PC-3 (cell line): ENCODE measurements at regions not wholly inside any gene's neighbourhood (a gene's known extent, or its start where the extent isn't known, plus 50 kb on each side); places are given as distances from the start of the nearest gene placed in this dataset.

ENCODE experiments used
- ATAC-seq: fragments of 200-7000 bp; cut with Tn5 transposase; 2 replicates; pipeline ENCODE4 v1.9.1; 2020; ENCODE audit warnings: mild to moderate bottlenecking, moderate library complexity
- BruUV-seq: library from RNA; stranded (reverse); fragments of 400-500 nt; replicated peaks from 2 replicates; lab custom pipeline; 2021; lab: Mats Ljungman, UMichigan
- CTCF ChIA-PET: fragments of 300-600 bp; sonication (Branson Sonifier 250); formaldehyde crosslinking; loops from one replicate; lab custom pipeline; 2022; ENCODE audit warnings: antibody characterized with exemption; lab: Charles Lee
- POLR2A ChIA-PET: fragments of 300-600 bp; sonication (Branson Sonifier 250); formaldehyde crosslinking; loops from one replicate; lab custom pipeline; 2022; ENCODE audit warnings: antibody characterized with exemption; ENCODE audit not compliant: unreplicated experiment; lab: Charles Lee
- DNase-seq: peaks from one replicate; pipeline ENCODE4 v3.0.0-alpha.2; 2015
- H2AFZ ChIP-seq: fragments of 300-600 bp; sonication (generic); 2 replicates; pipeline ENCODE4 v1.6.0; 2016; ENCODE audit warnings: antibody characterized with exemption, low read length
- H3F3A ChIP-seq: fragments of 300-600 bp; sonication (generic); one replicate; pipeline ENCODE4 v1.6.0; 2017; ENCODE audit warnings: antibody characterized with exemption, low read length, control low read depth, mild to moderate bottlenecking; ENCODE audit not compliant: unreplicated experiment
- H3K27ac ChIP-seq: fragments of 300-600 bp; sonication (generic); 2 replicates; pipeline ENCODE4 v1.5.1; 2016; ENCODE audit warnings: mild to moderate bottlenecking, low read length
- H3K27me3 ChIP-seq: fragments of 300-600 bp; sonication (generic); 2 replicates; pipeline ENCODE4 v1.6.1; 2016; ENCODE audit warnings: low read length, mixed read lengths
- H3K36me3 ChIP-seq: fragments of 300-600 bp; sonication (generic); 2 replicates; pipeline ENCODE4 v1.6.1; 2016; ENCODE audit warnings: low read depth, mixed run types, low read length, mixed read lengths
- H3K4me1 ChIP-seq: fragments of 300-600 bp; sonication (generic); 2 replicates; pipeline ENCODE4 v1.5.1; 2016; ENCODE audit warnings: low read length; ENCODE audit not compliant: insufficient read depth
- H3K4me2 ChIP-seq: fragments of 300-600 bp; sonication (generic); 2 replicates; pipeline ENCODE4 v1.6.0; 2016; ENCODE audit warnings: low read length
- H3K4me3 ChIP-seq: fragments of 300-600 bp; sonication (generic); 2 replicates; pipeline ENCODE4 v1.5.1; 2016; ENCODE audit warnings: mild to moderate bottlenecking, low read length, mixed read lengths
- H3K79me2 ChIP-seq: fragments of 300-600 bp; sonication (generic); 2 replicates; pipeline ENCODE4 v1.6.1; 2017; ENCODE audit warnings: low read length, mixed read lengths
- H3K9ac ChIP-seq: fragments of 300-600 bp; sonication (generic); 2 replicates; pipeline ENCODE4 v1.6.0; 2016; ENCODE audit warnings: mild to moderate bottlenecking, low read length
- H3K9me2 ChIP-seq: fragments of 300-600 bp; sonication (generic); replicated peaks from 2 replicates; pipeline ENCODE4 v1.6.1; 2016; ENCODE audit warnings: mixed run types, low read length, mixed read lengths
- H3K9me3 ChIP-seq: fragments of 300-600 bp; sonication (generic); 2 replicates; pipeline ENCODE4 v1.6.1; 2016; ENCODE audit warnings: low read length, mixed read lengths
- H4K20me1 ChIP-seq: fragments of 300-600 bp; sonication (generic); 2 replicates; pipeline ENCODE4 v1.6.1; 2016; ENCODE audit warnings: low read length, mixed read lengths
- CTCF ChIP-seq: fragments of 300-600 bp; sonication (generic); conservative IDR thresholded peaks from 2 replicates; pipeline ENCODE4 v1.5.1; 2017; ENCODE audit warnings: antibody characterized with exemption, low read depth, mild to moderate bottlenecking, low read length
- EZH2 ChIP-seq: fragments of 300-600 bp; sonication (generic); IDR thresholded peaks from one replicate; pipeline ENCODE4 v1.6.1; 2017; ENCODE audit warnings: antibody characterized with exemption, mild to moderate bottlenecking, low read length; ENCODE audit not compliant: unreplicated experiment
- EZH2phosphoT487 ChIP-seq: fragments of 300-600 bp; sonication (generic); IDR thresholded peaks from 2 replicates; pipeline ENCODE4 v1.6.1; 2018; ENCODE audit warnings: mild to moderate bottlenecking, antibody characterized with exemption, low read length, borderline replicate concordance
- intact Hi-C: fragments of 100-400 bp; cut with micrococcal nuclease; formaldehyde crosslinking; loops from 2 replicates; pipeline ENCODE4 v1.9.0; 2023

GRCh38 chr3:59506191-59506590 is 456.4 kb upstream of the CFAP20DC start:
- H3F3A ChIP-seq: no peaks in the 10 kb centered on the region
- H3K9me2 ChIP-seq: no peaks in the 10 kb centered on the region
- H3K9me3 ChIP-seq: no peaks in the 10 kb centered on the region
- no peak overlapping the region for H3K9ac ChIP-seq
- H3K4me3 ChIP-seq: no peak overlapping the region
- no peaks in the 10 kb centered on the region for H3K27me3 ChIP-seq
- H3K79me2 ChIP-seq: no peaks in the 10 kb centered on the region
- H3K36me3 ChIP-seq: no peaks in the 10 kb centered on the region
- no peak overlapping the region for H3K4me2 ChIP-seq
- no peak overlapping the region for H3K27ac ChIP-seq
- CTCF ChIA-PET: no interaction called here
- no peak for TF ChIP-seq EZH2phosphoT487
- no peak for TF ChIP-seq CTCF
- TF ChIP-seq EZH2: no peak
- H4K20me1 ChIP-seq: no peaks in the 10 kb centered on the region
- H2AFZ ChIP-seq: no peak overlapping the region
- POLR2A ChIA-PET: no interaction called here
- no TSS peak for BruUV-seq
- no peak for ATAC-seq
- intact Hi-C loops: no loop called here
- no peak for DNase-seq
- H3K4me1 ChIP-seq: no peaks in the 10 kb centered on the region

- Histone ChIP-seq H3K9me3 (no peaks in the 10 kb centered on the region), H3K9ac (no peak overlapping the region), H3K27me3 (no peaks in the 10 kb centered on the region), H4K20me1 (no peaks in the 10 kb centered on the region), H3K4me3 (no peak overlapping the region), H3K4me1 (no peaks in the 10 kb centered on the region), H3K4me2 (no peak overlapping the region), H3K79me2 (no peaks in the 10 kb centered on the region), H2AFZ (no peak overlapping the region), H3F3A (no peaks in the 10 kb centered on the region), H3K9me2 (no peaks in the 10 kb centered on the region), H3K36me3 (no peaks in the 10 kb centered on the region), H3K27ac (no peak overlapping the region)
- intact Hi-C loops: no loop called here
- TF ChIP-seq EZH2phosphoT487 (no peak), EZH2 (no peak), CTCF (no peak)
- ATAC-seq: no peak
- POLR2A ChIA-PET: no interaction called here
- CTCF ChIA-PET: no interaction called here
- DNase-seq: no peak
- BruUV-seq: no TSS peak
Measured at GRCh38 chr3:59503441-59503840, 453.6 kb upstream of the CFAP20DC start.

- Histone ChIP-seq H3K79me2 (no peaks in the 10 kb centered on the region), H3K9ac (no peak overlapping the region), H3K36me3 (no peaks in the 10 kb centered on the region), H3K27me3 (no peaks in the 10 kb centered on the region), H3K9me3 (no peaks in the 10 kb centered on the region), H3K4me2 (no peak overlapping the region), H3F3A (no peaks in the 10 kb centered on the region), H3K9me2 (no peaks in the 10 kb centered on the region), H3K4me1 (no peaks in the 10 kb centered on the region), H4K20me1 (no peaks in the 10 kb centered on the region), H3K27ac (no peak overlapping the region), H2AFZ (no peak overlapping the region), H3K4me3 (no peak overlapping the region)
- intact Hi-C loops: no loop called here
- CTCF ChIA-PET: no interaction called here
- DNase-seq (peak; percentile 78), ATAC-seq (peak; percentile 71)
- TF ChIP-seq CTCF (no peak), EZH2 (no peak), EZH2phosphoT487 (no peak)
- BruUV-seq: no TSS peak
- POLR2A ChIA-PET: no interaction called here
Measured at GRCh38 chr3:59502806-59503205, 453.0 kb upstream of the CFAP20DC start.
